Bronchial epithelial cell (primary cell): ENCODE measurements at regions not wholly inside any gene's neighbourhood (a gene's known extent, or its start where the extent isn't known, plus 50 kb on each side); places are given as distances from the start of the nearest gene placed in this dataset.

Experiments used
- DNase-seq: peaks from one replicate; pipeline ENCODE4 v3.0.0-alpha.2; 2010; ENCODE audit warnings: low read depth
- FAIRE-seq: peaks from 2 replicates; lab custom pipeline; 2011; peaks lifted over from hg19 to GRCh38; lab: Jason Lieb, UNC
- H3K27me3 ChIP-seq: 2 replicates; pipeline ENCODE4 v1.5.1; 2011; ENCODE audit warnings: low read length; ENCODE audit not compliant: control insufficient read depth, insufficient read depth
- H3K36me3 ChIP-seq: 2 replicates; pipeline ENCODE4 v1.5.1; 2011; ENCODE audit warnings: low read length; ENCODE audit not compliant: control insufficient read depth, insufficient read depth
- H3K4me3 ChIP-seq: 2 replicates; pipeline ENCODE4 v1.5.1; 2011; ENCODE audit warnings: mild to moderate bottlenecking, low read depth, low read length, control low read depth
- CTCF ChIP-seq: IDR thresholded peaks from 2 replicates; pipeline ENCODE4 v1.5.1; 2011; ENCODE audit warnings: mild to moderate bottlenecking, moderate library complexity, low read length, control low read depth, inconsistent platforms; ENCODE audit not compliant: insufficient read depth, severe bottlenecking

- no peak for FAIRE-seq
- no peak for DNase-seq
- TF ChIP-seq CTCF, result no peak
- Histone ChIP-seq H3K4me3 (no peak overlapping the region), H3K36me3 (no peaks in the 10 kb centered on the region), H3K27me3 (no peaks in the 10 kb centered on the region)
These were observed 86.0 kb upstream of the KIF2B start for GRCh38 chr17:53736516-53737240.

GRCh38 chr17:53724726-53725125 lies 98.0 kb upstream of the KIF2B start:
- DNase-seq (no peak), FAIRE-seq (no peak)
- no peak overlapping the region for H3K4me3 ChIP-seq
- no peak for TF ChIP-seq CTCF
- H3K36me3 ChIP-seq, result no peaks in the 10 kb centered on the region
- H3K27me3 ChIP-seq, result no peaks in the 10 kb centered on the region

- DNase-seq (peak; percentile 94), FAIRE-seq (no peak)
- no peak for TF ChIP-seq CTCF
These were observed 100.3 kb upstream of the KIF2B start for GRCh38 chr17:53722407-53722806.

DNA sequence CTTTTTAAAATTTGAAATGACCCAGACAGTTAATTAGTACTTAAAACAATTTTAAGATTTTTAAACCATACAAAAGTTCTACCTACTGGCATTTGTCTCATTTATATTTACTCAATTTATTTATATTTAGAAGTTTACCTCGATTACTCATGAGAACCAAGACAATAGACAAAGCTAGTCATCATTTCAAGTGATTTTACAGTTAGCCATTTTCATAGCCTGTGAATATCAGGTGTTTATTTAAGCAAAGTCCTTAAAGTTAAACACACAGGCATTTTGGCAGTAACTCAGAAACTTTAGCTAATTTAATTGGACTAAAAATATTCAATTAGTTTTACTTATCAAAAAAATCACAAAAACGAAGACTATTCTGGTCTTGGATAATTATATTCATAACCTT lies 101.6 kb upstream of the KIF2B start:
- Histone ChIP-seq H3K4me3 (no peak overlapping the region), H3K27me3 (no peaks in the 10 kb centered on the region), H3K36me3 (no peaks in the 10 kb centered on the region)
- DNase-seq (peak; percentile 21), FAIRE-seq (no peak)
- TF ChIP-seq CTCF, result no peak

More at GRCh38 chr17:53722407-53722806, 100.3 kb upstream of the KIF2B start:
- H3K36me3 ChIP-seq, result no peaks in the 10 kb centered on the region
- no peak overlapping the region for H3K4me3 ChIP-seq
- no peaks in the 10 kb centered on the region for H3K27me3 ChIP-seq

- H3K27me3 ChIP-seq, result no peaks in the 10 kb centered on the region
- no peaks in the 10 kb centered on the region for H3K36me3 ChIP-seq
- H3K4me3 ChIP-seq, result no peak overlapping the region
- no peak for TF ChIP-seq CTCF
- FAIRE-seq (no peak), DNase-seq (no peak)
These were observed 103.5 kb upstream of the KIF2B start for GRCh38 chr17:53719229-53719628.

DNA sequence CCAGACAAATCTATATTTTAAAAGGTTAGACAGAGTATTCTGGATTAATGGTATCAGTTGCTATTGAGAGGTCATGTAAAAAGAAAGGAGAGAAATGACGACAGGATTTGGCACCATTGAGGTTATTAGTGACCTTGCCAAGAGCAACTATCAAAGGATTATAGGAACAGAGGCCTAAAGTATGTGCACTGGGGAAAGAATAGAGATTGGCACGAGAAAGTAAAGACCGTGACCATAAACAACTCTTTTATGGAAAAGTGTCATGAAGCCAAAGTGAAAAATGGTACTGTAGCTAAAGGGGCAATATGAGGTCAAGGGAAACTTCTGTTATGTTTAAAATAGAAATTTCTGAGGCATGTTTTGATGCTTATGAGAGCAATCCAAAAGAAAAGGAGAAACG lies 115.2 kb upstream of the KIF2B start:
- no peaks in the 10 kb centered on the region for H3K36me3 ChIP-seq
- FAIRE-seq, result no peak
- no peak for DNase-seq
- H3K4me3 ChIP-seq, result no peak overlapping the region
- no peaks in the 10 kb centered on the region for H3K27me3 ChIP-seq
- no peak for TF ChIP-seq CTCF
